ENCODE measurements at regions not wholly inside any gene's neighbourhood (a gene's known extent, or its start where the extent isn't known, plus 50 kb on each side); places are given as distances from the start of the nearest gene placed in this dataset.

DNA sequence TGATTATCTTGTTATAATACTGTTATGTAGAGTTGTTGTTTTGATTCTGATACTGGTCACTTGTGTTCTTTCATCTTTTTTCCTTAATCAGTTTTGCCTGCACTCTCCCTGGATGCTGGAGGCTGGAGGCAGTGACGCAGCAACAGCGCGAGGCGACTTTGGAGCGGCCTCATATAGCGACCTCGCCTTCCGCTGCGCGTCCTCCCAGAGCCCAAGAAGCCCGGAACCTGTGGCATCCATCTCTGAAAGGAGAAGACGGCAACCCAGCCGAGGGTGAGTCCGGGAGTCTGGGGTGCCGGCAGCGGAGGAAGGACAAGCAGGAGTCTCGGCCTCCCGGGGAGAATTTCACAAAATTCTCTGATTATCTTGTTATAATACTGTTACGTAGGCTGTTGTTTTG, 161.2 kb downstream of the ZNF33B start:
- H3K4me3 ChIP-seq (replicated peaks in 1 of 4; ENCODE audit: control extremely low read depth in 1 of 4, insufficient read depth in 1 of 4, low read depth in 3 of 4, low read length in 4 of 4), result peak overlapping the region in 1 of 4 experiments; percentile 71
- no peaks in the 10 kb centered on the region for H3K9me3 ChIP-seq (ENCODE audit: control insufficient read depth, insufficient read depth, low read depth, low read length)
- H3K4me1 ChIP-seq (ENCODE audit: control insufficient read depth, extremely low read depth, insufficient read depth, low read length), result no peaks in the 10 kb centered on the region
- TF ChIP-seq EZH2 (IDR thresholded peaks at IDR 0.05; ENCODE audit: low read length, missing control alignments), result no peak
- H2AFZ ChIP-seq (ENCODE audit: low read length), result no peak overlapping the region
- no peak for DNase-seq (ENCODE audit: low read depth in 2 of 2)
- H3K27me3 ChIP-seq (ENCODE audit: control insufficient read depth, insufficient read depth, low read length), result no peaks in the 10 kb centered on the region
- no peak overlapping the region for H3K9ac ChIP-seq (ENCODE audit: insufficient read depth, low read length)
- no peaks in the 10 kb centered on the region for H3K36me3 ChIP-seq (ENCODE audit: control insufficient read depth, insufficient read depth, low read length)
- no peak overlapping the region for H3K27ac ChIP-seq (ENCODE audit: insufficient read depth, low read length)
- no peak overlapping the region for H3K4me2 ChIP-seq (ENCODE audit: extremely low read depth, insufficient read depth, low read length)
- H4K20me1 ChIP-seq (ENCODE audit: control insufficient read depth, extremely low read depth, insufficient read depth, low read length), result no peaks in the 10 kb centered on the region
- H3K79me2 ChIP-seq (ENCODE audit: control insufficient read depth, insufficient read depth, low read length), result no peaks in the 10 kb centered on the region

- no peak for DNase-seq (ENCODE audit: low read depth in 2 of 2)
- H3K9me3 ChIP-seq (ENCODE audit: control insufficient read depth, insufficient read depth, low read depth, low read length), result no peaks in the 10 kb centered on the region
- H4K20me1 ChIP-seq (ENCODE audit: control insufficient read depth, extremely low read depth, insufficient read depth, low read length), result no peaks in the 10 kb centered on the region
- no peak overlapping the region for H2AFZ ChIP-seq (ENCODE audit: low read length)
- no peak overlapping the region for H3K9ac ChIP-seq (ENCODE audit: insufficient read depth, low read length)
- TF ChIP-seq, protein P1, sequence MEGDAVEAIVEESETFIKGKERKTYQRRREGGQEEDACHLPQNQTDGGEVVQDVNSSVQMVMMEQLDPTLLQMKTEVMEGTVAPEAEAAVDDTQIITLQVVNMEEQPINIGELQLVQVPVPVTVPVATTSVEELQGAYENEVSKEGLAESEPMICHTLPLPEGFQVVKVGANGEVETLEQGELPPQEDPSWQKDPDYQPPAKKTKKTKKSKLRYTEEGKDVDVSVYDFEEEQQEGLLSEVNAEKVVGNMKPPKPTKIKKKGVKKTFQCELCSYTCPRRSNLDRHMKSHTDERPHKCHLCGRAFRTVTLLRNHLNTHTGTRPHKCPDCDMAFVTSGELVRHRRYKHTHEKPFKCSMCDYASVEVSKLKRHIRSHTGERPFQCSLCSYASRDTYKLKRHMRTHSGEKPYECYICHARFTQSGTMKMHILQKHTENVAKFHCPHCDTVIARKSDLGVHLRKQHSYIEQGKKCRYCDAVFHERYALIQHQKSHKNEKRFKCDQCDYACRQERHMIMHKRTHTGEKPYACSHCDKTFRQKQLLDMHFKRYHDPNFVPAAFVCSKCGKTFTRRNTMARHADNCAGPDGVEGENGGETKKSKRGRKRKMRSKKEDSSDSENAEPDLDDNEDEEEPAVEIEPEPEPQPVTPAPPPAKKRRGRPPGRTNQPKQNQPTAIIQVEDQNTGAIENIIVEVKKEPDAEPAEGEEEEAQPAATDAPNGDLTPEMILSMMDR (conservative IDR thresholded peaks at IDR 0.05 in 1 of 2, IDR thresholded peaks at IDR 0.05 in 1 of 2; ENCODE audit: low read depth in 1 of 2, low read length in 2 of 2), result no peak
- no peak for TF ChIP-seq EZH2 (IDR thresholded peaks at IDR 0.05; ENCODE audit: low read length, missing control alignments)
- H3K36me3 ChIP-seq (ENCODE audit: control insufficient read depth, insufficient read depth, low read length), result no peaks in the 10 kb centered on the region
- no peaks in the 10 kb centered on the region for H3K27me3 ChIP-seq (ENCODE audit: control insufficient read depth, insufficient read depth, low read length)
- H3K4me2 ChIP-seq (ENCODE audit: extremely low read depth, insufficient read depth, low read length), result no peak overlapping the region
- peak overlapping the region; percentile 13 to 71 (median 40) for H3K4me3 ChIP-seq (replicated peaks in 1 of 4; ENCODE audit: control extremely low read depth in 1 of 4, insufficient read depth in 1 of 4, low read depth in 3 of 4, low read length in 4 of 4)
- H3K4me1 ChIP-seq (ENCODE audit: control insufficient read depth, extremely low read depth, insufficient read depth, low read length), result no peaks in the 10 kb centered on the region
- H3K27ac ChIP-seq (ENCODE audit: insufficient read depth, low read length), result no peak overlapping the region
- no peaks in the 10 kb centered on the region for H3K79me2 ChIP-seq (ENCODE audit: control insufficient read depth, insufficient read depth, low read length)
Observed at GRCh38 chr10:42476101-42476500, 162.3 kb downstream of the ZNF33B start.

DNA sequence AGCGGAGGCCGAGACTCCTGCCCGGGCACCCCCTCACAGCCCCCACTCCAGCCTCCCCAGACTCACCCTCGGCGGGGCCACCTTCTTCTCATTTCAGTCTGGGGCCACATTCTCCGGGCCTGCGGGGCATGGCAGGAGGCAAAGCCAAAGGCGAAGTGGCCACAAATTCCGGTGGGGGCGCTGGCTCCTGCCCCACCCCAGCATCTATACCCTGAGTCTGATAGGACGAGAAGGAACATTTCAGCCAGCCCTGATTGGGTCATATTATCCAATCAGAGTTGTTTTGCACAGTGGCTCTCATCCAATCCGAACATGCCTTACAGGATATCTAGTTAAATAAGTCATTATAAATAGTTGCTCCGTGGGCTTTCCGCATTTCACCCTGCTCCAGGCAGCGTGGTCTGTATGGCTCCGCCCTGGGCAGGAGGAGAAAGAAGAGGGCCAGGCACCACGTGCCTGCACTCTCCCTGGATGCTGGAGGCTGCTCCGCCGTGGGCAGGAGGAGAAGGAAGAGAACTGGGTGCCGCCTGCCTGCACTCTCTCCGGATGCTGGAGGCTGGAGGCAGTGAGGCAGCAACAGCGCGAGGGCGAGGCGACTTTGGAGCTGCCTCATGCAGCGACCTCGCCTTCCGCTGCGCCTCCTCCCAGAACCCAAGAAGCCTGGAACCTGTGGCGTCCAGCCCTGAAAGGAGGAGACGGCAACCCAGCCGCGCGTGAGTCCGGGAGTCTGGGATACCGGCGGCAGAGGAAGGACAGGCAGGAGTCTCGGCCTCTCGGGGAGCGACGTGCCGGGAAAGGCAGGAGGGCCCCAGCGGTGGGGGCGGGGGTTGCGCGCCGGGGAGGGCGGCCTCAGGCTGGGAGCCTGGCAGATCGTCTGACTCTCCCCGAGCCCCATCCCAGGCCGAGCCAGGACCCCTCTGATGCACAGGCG, 162.9 kb downstream of the ZNF33B start:
- Histone ChIP-seq H4K20me1 (ENCODE audit: control insufficient read depth, extremely low read depth, insufficient read depth, low read length) (no peaks in the 10 kb centered on the region), H3K9me3 (ENCODE audit: control insufficient read depth, insufficient read depth, low read depth, low read length) (no peaks in the 10 kb centered on the region), H3K79me2 (ENCODE audit: control insufficient read depth, insufficient read depth, low read length) (no peaks in the 10 kb centered on the region), H3K4me3 (replicated peaks in 1 of 4; ENCODE audit: control extremely low read depth in 1 of 4, insufficient read depth in 1 of 4, low read depth in 3 of 4, low read length in 4 of 4) (peak overlapping the region; percentile 13 to 71 (median 43)), H3K4me2 (ENCODE audit: extremely low read depth, insufficient read depth, low read length) (no peak overlapping the region), H3K4me1 (ENCODE audit: control insufficient read depth, extremely low read depth, insufficient read depth, low read length) (no peaks in the 10 kb centered on the region), H3K27me3 (ENCODE audit: control insufficient read depth, insufficient read depth, low read length) (no peaks in the 10 kb centered on the region), H3K9ac (ENCODE audit: insufficient read depth, low read length) (no peak overlapping the region), H3K36me3 (ENCODE audit: control insufficient read depth, insufficient read depth, low read length) (no peaks in the 10 kb centered on the region), H3K27ac (ENCODE audit: insufficient read depth, low read length) (no peak overlapping the region), H2AFZ (ENCODE audit: low read length) (peak overlapping the region; percentile 9)
- peak in 1 of 2 donors; percentile 70 for DNase-seq (ENCODE audit: low read depth in 2 of 2)
- TF ChIP-seq, protein P1 (conservative IDR thresholded peaks at IDR 0.05 in 1 of 2, IDR thresholded peaks at IDR 0.05 in 1 of 2; ENCODE audit: low read depth in 1 of 2, low read length in 2 of 2), result no peak
- TF ChIP-seq EZH2 (IDR thresholded peaks at IDR 0.05; ENCODE audit: low read length, missing control alignments), result no peak

Data from fibroblast of lung (primary cell).